GM12892 (cell line): ENCODE measurements at regions not wholly inside any gene's neighbourhood (a gene's known extent, or its start where the extent isn't known, plus 50 kb on each side); places are given as distances from the start of the nearest gene placed in this dataset.

Experiments
- POLR2A ChIP-seq: IDR thresholded peaks from 2 replicates; pipeline ENCODE4 v1.6.1; 2011; ENCODE audit warnings: low read depth, low read length, control low read depth
- POLR2AphosphoS5 ChIP-seq: IDR thresholded peaks from 2 replicates; pipeline ENCODE4 v1.6.1; 2011; ENCODE audit warnings: low read depth, low read length, control low read depth
- TAF1 ChIP-seq: IDR thresholded peaks from 2 replicates; pipeline ENCODE4 v1.6.1; 2011; ENCODE audit warnings: low read depth, mild to moderate bottlenecking, control low read depth, low read length, borderline replicate concordance

- no peak for TF ChIP-seq POLR2A
- TF ChIP-seq POLR2AphosphoS5, result no peak
- TF ChIP-seq TAF1, result no peak
Measured at GRCh38 chr15:87349181-87349580, 907.4 kb downstream of the NTRK3 start.
